ENCODE measurements at regions not wholly inside any gene's neighbourhood (a gene's known extent, or its start where the extent isn't known, plus 50 kb on each side); places are given as distances from the start of the nearest gene placed in this dataset.

DNA sequence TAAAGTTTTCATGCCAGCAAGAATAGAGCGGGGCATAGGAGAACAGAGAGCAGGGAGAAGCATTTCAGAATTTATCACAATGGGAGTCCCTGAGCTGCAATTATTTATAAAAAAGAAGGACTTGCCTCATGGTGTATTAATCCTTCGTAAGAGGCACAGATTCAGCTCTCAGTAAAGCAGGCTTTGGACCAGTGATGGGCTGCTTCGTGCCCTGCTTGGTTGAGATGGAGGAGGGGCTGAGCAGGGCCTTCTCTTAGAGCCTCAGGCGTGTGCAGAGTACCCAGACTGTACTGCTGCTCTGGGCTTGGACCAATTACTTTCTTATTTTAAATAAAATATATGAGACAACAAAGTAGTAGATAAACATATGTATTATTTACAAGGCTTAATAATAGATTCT lies 265.7 kb upstream of the SLC10A2 start:
- H3K36me3 ChIP-seq (ENCODE audit: insufficient read depth, low read length): no peaks in the 10 kb centered on the region
- H3K27ac ChIP-seq: no peak overlapping the region
- H3K9me3 ChIP-seq (ENCODE audit: low read depth, low read length): no peaks in the 10 kb centered on the region
- no peak overlapping the region for H3K4me3 ChIP-seq
- no peak for TF ChIP-seq POLR2AphosphoS5 (IDR thresholded peaks at IDR 0.05; ENCODE audit: borderline replicate concordance, low read depth, low read length)
- TF ChIP-seq EZH2 (IDR thresholded peaks at IDR 0.05): no peak
- TF ChIP-seq FOXP2 (optimal IDR thresholded peaks at IDR 0.05; ENCODE audit: control extremely low read depth, extremely low read length, insufficient read depth): no peak
- DNase-seq (ENCODE audit: low read depth, low spot score): no peak
- H3K9ac ChIP-seq (ENCODE audit: insufficient read length): no peak overlapping the region

DNA sequence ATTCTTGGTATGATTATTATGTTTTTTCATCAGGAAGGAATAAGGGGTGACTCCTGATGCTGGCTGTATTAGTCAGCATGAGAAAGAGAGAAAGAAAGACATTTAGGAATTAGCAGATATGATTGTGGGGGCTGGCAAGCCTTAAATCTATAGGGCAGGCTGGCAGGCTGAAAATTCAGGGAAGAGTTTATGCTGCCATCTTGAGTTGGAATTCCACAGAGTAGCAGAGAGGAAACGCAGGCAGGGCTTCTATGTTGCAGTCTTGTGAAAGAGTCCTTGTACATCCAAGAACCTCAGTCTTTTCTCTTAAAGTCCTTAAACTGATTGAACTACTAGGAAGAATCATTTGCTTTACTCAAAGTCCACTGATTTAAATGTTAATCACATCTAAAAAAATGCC lies 262.7 kb upstream of the SLC10A2 start:
- Histone ChIP-seq H3K27ac (no peak overlapping the region), H3K4me3 (no peak overlapping the region), H3K36me3 (ENCODE audit: insufficient read depth, low read length) (no peaks in the 10 kb centered on the region), H3K9ac (ENCODE audit: insufficient read length) (no peak overlapping the region), H3K9me3 (ENCODE audit: low read depth, low read length) (no peaks in the 10 kb centered on the region)
- no peak for TF ChIP-seq EZH2 (IDR thresholded peaks at IDR 0.05)
- TF ChIP-seq POLR2AphosphoS5 (IDR thresholded peaks at IDR 0.05; ENCODE audit: borderline replicate concordance, low read depth, low read length): no peak
- TF ChIP-seq FOXP2 (optimal IDR thresholded peaks at IDR 0.05; ENCODE audit: control extremely low read depth, extremely low read length, insufficient read depth): no peak
- no peak for DNase-seq (ENCODE audit: low read depth, low spot score)

DNA sequence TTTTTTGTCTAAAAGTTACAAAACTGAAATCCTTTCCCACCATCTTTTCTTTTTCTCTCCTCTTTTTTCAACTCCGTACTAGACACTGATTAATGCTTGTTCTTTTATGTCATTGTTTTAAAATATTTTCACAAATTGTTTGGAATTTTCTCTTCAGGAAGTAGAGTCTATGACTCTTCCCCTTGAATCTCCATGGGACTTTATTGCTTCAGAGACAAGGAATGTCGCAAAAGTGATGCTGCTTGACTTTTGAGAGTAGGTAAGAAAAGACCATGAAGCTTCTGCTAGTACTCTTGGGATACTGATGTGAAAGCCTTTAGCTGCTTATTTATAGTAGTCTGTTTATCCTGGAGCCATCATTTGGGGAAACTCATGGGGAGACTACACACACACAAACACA lies 260.1 kb upstream of the SLC10A2 start:
- Histone ChIP-seq H3K9ac (ENCODE audit: insufficient read length) (no peak overlapping the region), H3K9me3 (ENCODE audit: low read depth, low read length) (no peaks in the 10 kb centered on the region), H3K36me3 (ENCODE audit: insufficient read depth, low read length) (no peaks in the 10 kb centered on the region), H3K27ac (no peak overlapping the region), H3K4me3 (no peak overlapping the region)
- no peak for DNase-seq (ENCODE audit: low read depth, low spot score)
- TF ChIP-seq FOXP2 (optimal IDR thresholded peaks at IDR 0.05; ENCODE audit: control extremely low read depth, extremely low read length, insufficient read depth) (no peak), POLR2AphosphoS5 (IDR thresholded peaks at IDR 0.05; ENCODE audit: borderline replicate concordance, low read depth, low read length) (no peak), EZH2 (IDR thresholded peaks at IDR 0.05) (no peak)

DNA sequence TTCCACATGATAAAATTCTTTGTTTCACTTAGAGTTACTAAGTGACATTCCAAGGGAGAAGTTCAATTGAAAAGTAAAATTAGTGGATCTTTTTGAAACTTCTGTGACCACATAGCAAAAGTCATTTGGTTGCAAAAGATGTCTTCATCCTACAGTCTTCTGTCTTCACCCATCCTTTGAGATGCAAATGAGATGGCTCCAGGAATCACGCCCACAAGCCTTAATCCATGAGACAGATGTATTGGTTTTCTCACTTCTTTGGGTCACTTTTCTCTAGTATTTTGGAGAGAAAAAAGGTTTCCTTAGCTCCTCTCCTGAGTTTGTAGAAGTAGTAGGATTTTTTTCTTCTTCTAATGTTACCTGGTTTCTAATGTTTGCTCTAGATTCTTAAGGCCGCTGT lies 259.5 kb upstream of the SLC10A2 start:
- H3K9me3 ChIP-seq (ENCODE audit: low read depth, low read length): no peaks in the 10 kb centered on the region
- no peaks in the 10 kb centered on the region for H3K36me3 ChIP-seq (ENCODE audit: insufficient read depth, low read length)
- no peak overlapping the region for H3K27ac ChIP-seq
- TF ChIP-seq FOXP2 (optimal IDR thresholded peaks at IDR 0.05; ENCODE audit: control extremely low read depth, extremely low read length, insufficient read depth): no peak
- TF ChIP-seq EZH2 (IDR thresholded peaks at IDR 0.05): no peak
- no peak for TF ChIP-seq POLR2AphosphoS5 (IDR thresholded peaks at IDR 0.05; ENCODE audit: borderline replicate concordance, low read depth, low read length)
- H3K9ac ChIP-seq (ENCODE audit: insufficient read length): no peak overlapping the region
- no peak overlapping the region for H3K4me3 ChIP-seq
- DNase-seq (ENCODE audit: low read depth, low spot score): no peak

DNA sequence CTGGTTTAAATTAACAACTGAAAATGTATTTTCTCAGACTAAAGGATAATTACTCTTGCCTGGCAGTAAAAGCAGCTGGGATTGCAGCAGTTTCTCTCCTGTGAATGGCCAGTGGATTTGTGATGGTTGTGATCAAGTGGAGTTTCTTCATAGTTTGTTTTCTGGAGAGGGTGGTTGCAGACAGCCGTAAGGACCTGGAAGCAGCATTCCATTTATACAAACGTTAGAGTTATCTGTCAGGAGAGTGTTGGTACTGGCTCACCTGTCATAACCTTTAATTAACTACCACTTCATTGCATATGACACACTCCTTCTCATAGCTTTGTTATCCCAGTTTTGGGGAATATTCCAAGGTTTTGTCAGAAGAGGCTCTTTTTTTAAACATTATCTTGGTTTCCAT lies 258.4 kb upstream of the SLC10A2 start:
- H3K9ac ChIP-seq (ENCODE audit: insufficient read length): no peak overlapping the region
- no peak overlapping the region for H3K27ac ChIP-seq
- TF ChIP-seq EZH2 (IDR thresholded peaks at IDR 0.05) (no peak), FOXP2 (optimal IDR thresholded peaks at IDR 0.05; ENCODE audit: control extremely low read depth, extremely low read length, insufficient read depth) (no peak), POLR2AphosphoS5 (IDR thresholded peaks at IDR 0.05; ENCODE audit: borderline replicate concordance, low read depth, low read length) (no peak)
- H3K36me3 ChIP-seq (ENCODE audit: insufficient read depth, low read length): no peaks in the 10 kb centered on the region
- no peaks in the 10 kb centered on the region for H3K9me3 ChIP-seq (ENCODE audit: low read depth, low read length)
- H3K4me3 ChIP-seq: no peak overlapping the region
- no peak for DNase-seq (ENCODE audit: low read depth, low spot score)

DNA sequence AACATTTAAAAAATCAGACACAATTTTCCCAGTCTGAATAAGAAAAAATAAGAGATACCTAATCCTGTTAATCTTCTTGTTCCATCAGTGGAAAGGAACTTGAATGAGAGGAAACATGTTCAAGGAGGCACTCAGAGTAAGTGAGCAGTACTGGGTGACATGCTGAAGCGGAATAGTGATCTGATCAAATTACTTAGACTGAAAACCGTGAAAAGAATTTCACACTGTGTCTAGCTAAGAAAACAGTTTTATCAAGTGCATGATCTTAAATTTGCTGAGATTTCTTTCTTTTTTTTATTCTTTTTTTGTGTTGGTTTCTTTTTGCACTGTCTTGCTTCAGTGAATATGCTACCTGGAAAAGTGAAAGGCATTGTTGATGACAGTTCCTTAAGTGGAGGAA lies 249.5 kb upstream of the SLC10A2 start:
- no peaks in the 10 kb centered on the region for H3K36me3 ChIP-seq (ENCODE audit: insufficient read depth, low read length)
- TF ChIP-seq FOXP2 (optimal IDR thresholded peaks at IDR 0.05; ENCODE audit: control extremely low read depth, extremely low read length, insufficient read depth) (no peak), EZH2 (IDR thresholded peaks at IDR 0.05) (no peak), POLR2AphosphoS5 (IDR thresholded peaks at IDR 0.05; ENCODE audit: borderline replicate concordance, low read depth, low read length) (no peak)
- no peaks in the 10 kb centered on the region for H3K9me3 ChIP-seq (ENCODE audit: low read depth, low read length)
- H3K27ac ChIP-seq: no peak overlapping the region
- DNase-seq (ENCODE audit: low read depth, low spot score): no peak
- no peak overlapping the region for H3K4me3 ChIP-seq
- no peak overlapping the region for H3K9ac ChIP-seq (ENCODE audit: insufficient read length)

DNA sequence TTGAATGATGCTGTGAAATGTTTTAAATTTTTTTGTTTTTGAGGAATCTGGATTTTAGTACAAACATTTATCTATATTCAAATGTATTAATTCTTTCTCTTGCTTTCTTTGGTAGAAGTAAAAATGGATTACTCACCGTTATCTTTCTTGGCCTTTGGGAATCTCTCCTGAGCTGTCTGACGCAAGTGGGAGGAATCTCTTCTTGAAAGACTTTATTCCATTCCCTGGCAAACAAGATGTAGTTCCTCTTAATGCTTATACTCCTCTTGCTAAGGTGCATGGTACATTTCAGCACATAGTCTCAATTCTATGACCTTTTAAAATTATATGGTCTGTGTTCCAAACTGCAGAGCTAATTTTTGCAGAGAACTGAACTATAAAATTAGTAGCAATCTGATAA lies 246.2 kb upstream of the SLC10A2 start:
- Histone ChIP-seq H3K4me3 (no peak overlapping the region), H3K9ac (ENCODE audit: insufficient read length) (no peak overlapping the region), H3K27ac (no peak overlapping the region), H3K36me3 (ENCODE audit: insufficient read depth, low read length) (no peaks in the 10 kb centered on the region), H3K9me3 (ENCODE audit: low read depth, low read length) (no peaks in the 10 kb centered on the region)
- TF ChIP-seq EZH2 (IDR thresholded peaks at IDR 0.05): no peak
- TF ChIP-seq FOXP2 (optimal IDR thresholded peaks at IDR 0.05; ENCODE audit: control extremely low read depth, extremely low read length, insufficient read depth): no peak
- no peak for TF ChIP-seq POLR2AphosphoS5 (IDR thresholded peaks at IDR 0.05; ENCODE audit: borderline replicate concordance, low read depth, low read length)
- DNase-seq (ENCODE audit: low read depth, low spot score): no peak

DNA sequence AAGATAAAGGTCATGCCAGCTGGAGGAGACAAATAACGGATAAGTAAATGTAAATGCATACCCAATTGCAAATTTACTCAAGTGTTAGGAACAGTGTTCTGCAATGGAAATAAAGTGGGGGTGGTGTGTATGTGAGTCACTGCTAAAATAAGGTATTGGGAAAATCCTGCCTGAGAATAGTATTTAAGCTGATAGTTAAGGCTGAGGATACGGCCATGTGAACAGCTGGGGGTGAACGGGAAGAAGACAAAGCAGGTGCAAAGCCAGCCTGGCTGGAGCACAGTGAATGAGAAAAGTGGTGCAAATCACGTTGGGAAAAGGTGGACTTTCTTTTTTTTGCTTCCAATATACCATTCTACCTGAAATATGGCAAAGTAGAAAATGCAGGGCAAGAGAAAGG lies 242.4 kb upstream of the SLC10A2 start:
- DNase-seq (ENCODE audit: low read depth, low spot score): no peak
- H3K9me3 ChIP-seq (ENCODE audit: low read depth, low read length): no peaks in the 10 kb centered on the region
- no peaks in the 10 kb centered on the region for H3K36me3 ChIP-seq (ENCODE audit: insufficient read depth, low read length)
- no peak overlapping the region for H3K9ac ChIP-seq (ENCODE audit: insufficient read length)
- no peak overlapping the region for H3K27ac ChIP-seq
- no peak overlapping the region for H3K4me3 ChIP-seq
- TF ChIP-seq EZH2 (IDR thresholded peaks at IDR 0.05) (no peak), FOXP2 (optimal IDR thresholded peaks at IDR 0.05; ENCODE audit: control extremely low read depth, extremely low read length, insufficient read depth) (no peak), POLR2AphosphoS5 (IDR thresholded peaks at IDR 0.05; ENCODE audit: borderline replicate concordance, low read depth, low read length) (no peak)

DNA sequence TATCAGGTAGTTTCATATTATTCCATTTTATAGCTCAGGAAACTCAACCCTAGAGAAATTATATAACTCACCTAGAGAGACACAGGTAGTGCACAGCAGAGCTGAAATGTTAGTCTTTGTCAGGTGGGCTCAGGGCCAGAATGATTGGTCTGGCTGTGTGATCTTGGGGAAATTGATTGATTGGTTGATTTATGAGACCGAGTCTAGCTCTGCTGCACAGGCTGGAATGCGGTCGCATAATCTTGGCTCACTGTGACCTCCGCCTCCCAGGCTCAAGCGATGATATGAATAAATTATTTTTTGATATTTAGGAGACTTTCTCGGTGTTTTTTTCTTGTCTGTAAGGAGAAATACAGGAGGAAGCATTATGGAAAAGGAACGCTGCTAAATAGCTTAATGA lies 239.9 kb upstream of the SLC10A2 start:
- H3K9ac ChIP-seq (ENCODE audit: insufficient read length): no peak overlapping the region
- TF ChIP-seq POLR2AphosphoS5 (IDR thresholded peaks at IDR 0.05; ENCODE audit: borderline replicate concordance, low read depth, low read length): no peak
- no peak for TF ChIP-seq FOXP2 (optimal IDR thresholded peaks at IDR 0.05; ENCODE audit: control extremely low read depth, extremely low read length, insufficient read depth)
- no peak for TF ChIP-seq EZH2 (IDR thresholded peaks at IDR 0.05)
- H3K27ac ChIP-seq: no peak overlapping the region
- H3K4me3 ChIP-seq: no peak overlapping the region
- no peaks in the 10 kb centered on the region for H3K9me3 ChIP-seq (ENCODE audit: low read depth, low read length)
- DNase-seq (ENCODE audit: low read depth, low spot score): no peak
- no peaks in the 10 kb centered on the region for H3K36me3 ChIP-seq (ENCODE audit: insufficient read depth, low read length)

All from SK-N-MC (cell line).